HEK293 (cell line): ENCODE measurements at regions not wholly inside any gene's neighbourhood (a gene's known extent, or its start where the extent isn't known, plus 50 kb on each side); places are given as distances from the start of the nearest gene placed in this dataset.

Experiments used
- CTCF ChIA-PET: fragments of 350-600 bp; formaldehyde crosslinking; extraction: SDS; loops from one replicate; lab custom pipeline; 2021; ENCODE audit warnings: antibody characterized with exemption; lab: Yijun Ruan, JAX
- POLR2A ChIA-PET: fragments of 300-600 bp; formaldehyde crosslinking; extraction: SDS; loops from one replicate; lab custom pipeline; 2020; ENCODE audit warnings: antibody characterized with exemption, inconsistent platforms; lab: Yijun Ruan, JAX
- H3K27ac ChIP-seq: fragments of 200-500 bp; sonication (Bioruptor generic); 2 replicates; pipeline ENCODE4 v1.5.1; 2014; ENCODE audit warnings: low read depth, low read length, control low read depth, inconsistent platforms; ENCODE audit errors: extremely low read depth
- H3K36me3 ChIP-seq, 2 experiments: fragments of 200-500 bp in 1 of 2; sonication (Bioruptor generic) in 1 of 2; 1 replicate in 1 of 2; 2 replicates in 1 of 2; pipeline ENCODE4 v1.5.1; 2014 to 2017; ENCODE audit warnings: inconsistent platforms in 2 of 2, low read length in 2 of 2; ENCODE audit not compliant: control insufficient read depth in 2 of 2, insufficient read depth in 1 of 2
- H3K4me1 ChIP-seq: fragments of 200-500 bp; sonication (Bioruptor generic); 2 replicates; pipeline ENCODE4 v1.5.1; 2014; ENCODE audit warnings: mild to moderate bottlenecking, low read length, inconsistent platforms; ENCODE audit not compliant: control insufficient read depth, insufficient read depth
- H3K4me3 ChIP-seq: 2 replicates; pipeline ENCODE4 v1.5.1; 2011; ENCODE audit warnings: low read depth, mild to moderate bottlenecking, control low read depth, low read length, moderate library complexity
- H3K9me3 ChIP-seq: fragments of 200-500 bp; sonication (Bioruptor generic); 2 replicates; pipeline ENCODE4 v1.5.1; 2014; ENCODE audit warnings: low read depth, low read length, inconsistent platforms; ENCODE audit not compliant: control insufficient read depth, insufficient read depth
- GLIS1 ChIP-seq: fragments of 450-650 bp; formaldehyde crosslinking; IDR thresholded peaks from 2 replicates; pipeline ENCODE4 v1.5.1; 2016; ENCODE audit warnings: missing biosample characterization, missing genetic modification characterization
- KLF10 ChIP-seq: fragments of 450-650 bp; IDR thresholded peaks from 2 replicates; pipeline ENCODE4 v1.5.1; 2018; ENCODE audit warnings: missing biosample characterization, mild to moderate bottlenecking, missing genetic modification characterization
- ZBTB1 ChIP-seq: fragments of 450-650 bp; formaldehyde crosslinking; IDR thresholded peaks from 2 replicates; pipeline ENCODE4 v1.5.1; 2016; ENCODE audit warnings: missing biosample characterization, missing genetic modification characterization
- ZBTB26 ChIP-seq: fragments of 450-650 bp; formaldehyde crosslinking; optimal IDR thresholded peaks from 2 replicates; pipeline ENCODE3; 2016; ENCODE audit warnings: missing biosample characterization, mild to moderate bottlenecking, missing genetic modification characterization
- ZFP37 ChIP-seq: fragments of 450-650 bp; formaldehyde crosslinking; IDR thresholded peaks from 2 replicates; pipeline ENCODE4 v1.5.1; 2016; ENCODE audit warnings: missing biosample characterization, missing genetic modification characterization
- ZIC2 ChIP-seq: fragments of 450-650 bp; formaldehyde crosslinking; IDR thresholded peaks from 2 replicates; pipeline ENCODE4 v1.5.1; 2016; ENCODE audit warnings: missing biosample characterization, missing genetic modification characterization
- ZNF18 ChIP-seq: fragments of 450-650 bp; formaldehyde crosslinking; IDR thresholded peaks from 2 replicates; pipeline ENCODE4 v1.5.1; 2016; ENCODE audit warnings: missing biosample characterization, missing genetic modification characterization
- ZNF184 ChIP-seq: fragments of 450-650 bp; IDR thresholded peaks from 2 replicates; pipeline ENCODE4 v1.5.1; 2018; ENCODE audit warnings: missing biosample characterization, mild to moderate bottlenecking, missing genetic modification characterization
- ZNF211 ChIP-seq: fragments of 450-650 bp; formaldehyde crosslinking; IDR thresholded peaks from 2 replicates; pipeline ENCODE4 v1.5.1; 2016; ENCODE audit warnings: low read depth, missing biosample characterization, missing genetic modification characterization
- ZNF23 ChIP-seq: fragments of 450-650 bp; formaldehyde crosslinking; IDR thresholded peaks from 2 replicates; pipeline ENCODE4 v1.5.1; 2016; ENCODE audit warnings: missing biosample characterization, missing genetic modification characterization, borderline replicate concordance
- ZNF280C ChIP-seq: fragments of 450-650 bp; formaldehyde crosslinking; IDR thresholded peaks from 2 replicates; pipeline ENCODE4 v1.5.1; 2016; ENCODE audit warnings: missing biosample characterization, missing genetic modification characterization
- ZNF302 ChIP-seq: fragments of 450-650 bp; formaldehyde crosslinking; IDR thresholded peaks from 2 replicates; pipeline ENCODE4 v1.5.1; 2016; ENCODE audit warnings: missing biosample characterization, missing genetic modification characterization, low read depth
- ZNF341 ChIP-seq: fragments of 450-650 bp; formaldehyde crosslinking; IDR thresholded peaks from 2 replicates; pipeline ENCODE4; 2016; ENCODE audit warnings: low read depth, missing biosample characterization, missing genetic modification characterization
- ZNF394 ChIP-seq: fragments of 450-650 bp; formaldehyde crosslinking; IDR thresholded peaks from 2 replicates; pipeline ENCODE4 v1.5.1; 2016; ENCODE audit warnings: missing biosample characterization, missing genetic modification characterization, mild to moderate bottlenecking, moderate library complexity, borderline replicate concordance
- ZNF398 ChIP-seq: fragments of 450-650 bp; formaldehyde crosslinking; IDR thresholded peaks from 2 replicates; pipeline ENCODE4 v1.5.1; 2017; ENCODE audit warnings: missing biosample characterization, missing genetic modification characterization
- ZNF416 ChIP-seq: fragments of 450-650 bp; formaldehyde crosslinking; IDR thresholded peaks from 2 replicates; pipeline ENCODE4 v1.5.1; 2016; ENCODE audit warnings: missing biosample characterization, missing genetic modification characterization
- ZNF544 ChIP-seq: fragments of 450-650 bp; formaldehyde crosslinking; IDR thresholded peaks from 2 replicates; pipeline ENCODE4 v1.5.0; 2017; ENCODE audit warnings: missing biosample characterization, missing genetic modification characterization
- ZNF549 ChIP-seq: fragments of 450-650 bp; IDR thresholded peaks from 2 replicates; pipeline ENCODE4 v1.5.1; 2018; ENCODE audit warnings: missing biosample characterization, missing genetic modification characterization, mild to moderate bottlenecking, inconsistent platforms, moderate library complexity
- ZNF585B ChIP-seq: fragments of 450-650 bp; formaldehyde crosslinking; IDR thresholded peaks from 2 replicates; pipeline ENCODE4 v1.5.1; 2016; ENCODE audit warnings: missing biosample characterization, missing genetic modification characterization
- ZNF624 ChIP-seq: fragments of 450-650 bp; formaldehyde crosslinking; IDR thresholded peaks from 2 replicates; pipeline ENCODE4 v1.5.1; 2017; ENCODE audit warnings: missing biosample characterization, missing genetic modification characterization
- ZNF76 ChIP-seq: fragments of 450-650 bp; formaldehyde crosslinking; IDR thresholded peaks from 2 replicates; pipeline ENCODE4; 2016; ENCODE audit warnings: low read depth, missing biosample characterization, missing genetic modification characterization, borderline replicate concordance
- ZSCAN23 ChIP-seq: fragments of 450-650 bp; formaldehyde crosslinking; IDR thresholded peaks from 2 replicates; pipeline ENCODE4 v1.5.1; 2016; ENCODE audit warnings: missing biosample characterization, missing genetic modification characterization
- ZSCAN30 ChIP-seq: fragments of 450-650 bp; IDR thresholded peaks from 2 replicates; pipeline ENCODE4 v1.5.1; 2018; ENCODE audit warnings: missing biosample characterization, mild to moderate bottlenecking, missing genetic modification characterization, moderate library complexity
- ZSCAN5A ChIP-seq: fragments of 450-650 bp; formaldehyde crosslinking; IDR thresholded peaks from 2 replicates; pipeline ENCODE4 v1.5.1; 2016; ENCODE audit warnings: missing biosample characterization, missing genetic modification characterization

GRCh38 chr3:186432944-186433732 is 71.1 kb upstream of the DGKG start:
- POLR2A ChIA-PET = no interaction called here
- H3K9me3 ChIP-seq = no peaks in the 10 kb centered on the region
- H3K4me3 ChIP-seq = no peak overlapping the region
- no peaks in the 10 kb centered on the region for H3K4me1 ChIP-seq
- no peak for TF ChIP-seq ZNF23
- no peak for TF ChIP-seq ZNF394
- TF ChIP-seq ZFP37 (tag by site-specific recombination) = no peak
- no peak for TF ChIP-seq ZNF585B (tag by site-specific recombination)
- no peak for TF ChIP-seq ZNF184 (tag by site-specific recombination)
- no peak for TF ChIP-seq ZNF76
- TF ChIP-seq ZNF549 = no peak
- H3K36me3 ChIP-seq = no peaks in the 10 kb centered on the region
- CTCF ChIA-PET = no interaction called here
- H3K27ac ChIP-seq = no peak overlapping the region

GRCh38 chr3:186432189-186432588 is 70.2 kb upstream of the DGKG start:
- H3K36me3 ChIP-seq = no peaks in the 10 kb centered on the region
- H3K9me3 ChIP-seq = no peaks in the 10 kb centered on the region
- CTCF ChIA-PET = no interaction called here
- H3K4me3 ChIP-seq = no peak overlapping the region
- H3K27ac ChIP-seq = no peak overlapping the region
- no peaks in the 10 kb centered on the region for H3K4me1 ChIP-seq
- TF ChIP-seq ZBTB1 (no peak), ZNF211 (tag by site-specific recombination) (no peak), ZSCAN30 (no peak), ZNF624 (tag by site-specific recombination) (no peak)
- POLR2A ChIA-PET = no interaction called here

- H3K4me3 ChIP-seq = no peak overlapping the region
- TF ChIP-seq GLIS1 (tag by site-specific recombination) (no peak), ZNF280C (tag by site-specific recombination) (no peak), ZSCAN5A (no peak), ZBTB26 (tag by site-specific recombination) (no peak), ZSCAN23 (no peak), ZNF585B (tag by site-specific recombination) (no peak), ZNF18 (no peak), ZIC2 (no peak), ZNF302 (tag by site-specific recombination) (no peak), ZNF341 (tag by site-specific recombination) (no peak), KLF10 (tag by site-specific recombination) (no peak), ZNF544 (tag by site-specific recombination) (no peak), ZNF398 (tag by site-specific recombination) (no peak), ZNF416 (tag by site-specific recombination) (no peak)
These were observed 65.7 kb upstream of the DGKG start for GRCh38 chr3:186427627-186428281.

More at GRCh38 chr3:186427627-186428281, 65.7 kb upstream of the DGKG start:
- ChIA-PET POLR2A (no interaction called here), CTCF (no interaction called here)
- Histone ChIP-seq H3K27ac (no peak overlapping the region), H3K36me3 (no peaks in the 10 kb centered on the region), H3K9me3 (no peaks in the 10 kb centered on the region), H3K4me1 (no peaks in the 10 kb centered on the region)
